Type B pancreatic cell (in vitro differentiated cells): ENCODE measurements at regions not wholly inside any gene's neighbourhood (a gene's known extent, or its start where the extent isn't known, plus 50 kb on each side); places are given as distances from the start of the nearest gene placed in this dataset.
A peak's percentile ranks its signal among the peaks of the same experiment; 100 is the strongest.

Experiments
- DNase-seq: peaks from one replicate; pipeline ENCODE4 v3.0.0; 2021; ENCODE audit warnings: mixed read lengths; ENCODE audit not compliant: unreplicated experiment; ENCODE audit errors: extremely low spot score
- H3K27ac Mint-ChIP-seq: 2 replicates; pipeline ENCODE4 v1.8.0; 2021; ENCODE audit warnings: mild to moderate bottlenecking, mixed read lengths
- H3K27me3 Mint-ChIP-seq: 2 replicates; pipeline ENCODE4 v1.8.0; 2021; ENCODE audit warnings: mixed read lengths
- H3K36me3 Mint-ChIP-seq: 2 replicates; pipeline ENCODE4 v1.8.0; 2021; ENCODE audit warnings: mixed read lengths
- H3K4me1 Mint-ChIP-seq: one replicate; pipeline ENCODE4 v1.8.0; 2021; ENCODE audit warnings: mixed read lengths; ENCODE audit not compliant: unreplicated experiment
- H3K4me3 Mint-ChIP-seq: 2 replicates; pipeline ENCODE4 v1.8.0; 2021; ENCODE audit warnings: mild to moderate bottlenecking, mixed read lengths
- H3K9me3 Mint-ChIP-seq: 2 replicates; pipeline ENCODE4 v1.8.0; 2021; ENCODE audit warnings: mixed read lengths
- CTCF ChIP-seq: fragments of 200-600 bp; sonication (generic); conservative IDR thresholded peaks from 2 replicates; pipeline ENCODE4 v1.5.0; 2021; ENCODE audit warnings: antibody characterized with exemption, mild to moderate bottlenecking

- Mint-ChIP-seq H3K36me3 (no peaks in the 10 kb centered on the region), H3K4me1 (no peaks in the 10 kb centered on the region), H3K27me3 (peaks cover 24% of the 10 kb centered on the region), H3K27ac (no peak overlapping the region), H3K9me3 (no peaks in the 10 kb centered on the region), H3K4me3 (no peak overlapping the region)
- no peak for TF ChIP-seq CTCF
- DNase-seq: peak; percentile 44
Observed at GRCh38 chr3:139101396-139101795, 56.7 kb upstream of the PRR23C start.

GRCh38 chr3:139103484-139103883 is 58.8 kb upstream of the PRR23C start:
- H3K27me3 Mint-ChIP-seq: peaks cover 22% of the 10 kb centered on the region
- H3K4me1 Mint-ChIP-seq: no peaks in the 10 kb centered on the region
- H3K36me3 Mint-ChIP-seq: no peaks in the 10 kb centered on the region
- H3K4me3 Mint-ChIP-seq: no peak overlapping the region
- no peak overlapping the region for H3K27ac Mint-ChIP-seq
- no peak for DNase-seq
- no peak for TF ChIP-seq CTCF
- no peaks in the 10 kb centered on the region for H3K9me3 Mint-ChIP-seq

GRCh38 chr3:139104062-139104461 is 59.4 kb upstream of the PRR23C start:
- Mint-ChIP-seq H3K4me1 (no peaks in the 10 kb centered on the region), H3K4me3 (no peak overlapping the region)
- no peak for TF ChIP-seq CTCF

GRCh38 chr3:139105154-139105702 is 60.5 kb upstream of the PRR23C start:
- TF ChIP-seq CTCF: no peak
- Mint-ChIP-seq H3K9me3 (no peaks in the 10 kb centered on the region), H3K36me3 (no peaks in the 10 kb centered on the region), H3K4me1 (no peaks in the 10 kb centered on the region), H3K4me3 (no peak overlapping the region), H3K27ac (no peak overlapping the region), H3K27me3 (peaks cover 20% of the 10 kb centered on the region)
- DNase-seq: no peak

More at GRCh38 chr3:139104062-139104461, 59.4 kb upstream of the PRR23C start:
- Mint-ChIP-seq H3K9me3 (no peaks in the 10 kb centered on the region), H3K27me3 (peaks cover 22% of the 10 kb centered on the region), H3K27ac (no peak overlapping the region), H3K36me3 (no peaks in the 10 kb centered on the region)
- DNase-seq: no peak

- peak; percentile 61 for DNase-seq
- TF ChIP-seq CTCF: no peak
- H3K4me1 Mint-ChIP-seq: no peaks in the 10 kb centered on the region
- peaks cover 30% of the 10 kb centered on the region for H3K27me3 Mint-ChIP-seq
- H3K36me3 Mint-ChIP-seq: no peaks in the 10 kb centered on the region
- H3K9me3 Mint-ChIP-seq: no peaks in the 10 kb centered on the region
- H3K4me3 Mint-ChIP-seq: no peak overlapping the region
- H3K27ac Mint-ChIP-seq: no peak overlapping the region
Observed at GRCh38 chr3:139106013-139106932, 61.6 kb upstream of the PRR23C start.
